Duodenal mucosa (tissue), 2 donors: ENCODE measurements at regions not wholly inside any gene's neighbourhood (a gene's known extent, or its start where the extent isn't known, plus 50 kb on each side); places are given as distances from the start of the nearest gene placed in this dataset.

Experiments used
- H3K27ac ChIP-seq: one replicate; pipeline ENCODE4 v1.7.0; 2013; ENCODE audit warnings: low read depth, low read length
- H3K27me3 ChIP-seq, 2 donors: one replicate each; pipeline ENCODE4 v1.7.0; 2013; ENCODE audit warnings: low read length in 2 of 2, control low read depth in 1 of 2; ENCODE audit not compliant: insufficient read depth in 2 of 2, control insufficient read depth in 1 of 2
- H3K36me3 ChIP-seq, 2 donors: one replicate each; pipeline ENCODE4 v1.7.0; 2013; ENCODE audit warnings: low read length in 2 of 2, control low read depth in 1 of 2; ENCODE audit not compliant: insufficient read depth in 2 of 2, control insufficient read depth in 1 of 2
- H3K4me1 ChIP-seq, 2 donors: one replicate each; pipeline ENCODE4 v1.7.0; 2013; ENCODE audit warnings: low read length in 2 of 2, control low read depth in 1 of 2; ENCODE audit not compliant: insufficient read depth in 2 of 2, control insufficient read depth in 1 of 2
- H3K4me3 ChIP-seq, 2 donors: one replicate each; pipeline ENCODE4 v1.7.0; 2013; ENCODE audit warnings: low read length in 2 of 2, low read depth in 1 of 2
- H3K9ac ChIP-seq, 2 donors: one replicate each; pipeline ENCODE4 v1.7.0; 2013; ENCODE audit warnings: low read length in 2 of 2, low read depth in 1 of 2
- H3K9me3 ChIP-seq, 2 donors: one replicate each; pipeline ENCODE4 v1.7.0; 2013; ENCODE audit warnings: low read length in 2 of 2, control low read depth in 1 of 2; ENCODE audit not compliant: control insufficient read depth in 1 of 2

DNA sequence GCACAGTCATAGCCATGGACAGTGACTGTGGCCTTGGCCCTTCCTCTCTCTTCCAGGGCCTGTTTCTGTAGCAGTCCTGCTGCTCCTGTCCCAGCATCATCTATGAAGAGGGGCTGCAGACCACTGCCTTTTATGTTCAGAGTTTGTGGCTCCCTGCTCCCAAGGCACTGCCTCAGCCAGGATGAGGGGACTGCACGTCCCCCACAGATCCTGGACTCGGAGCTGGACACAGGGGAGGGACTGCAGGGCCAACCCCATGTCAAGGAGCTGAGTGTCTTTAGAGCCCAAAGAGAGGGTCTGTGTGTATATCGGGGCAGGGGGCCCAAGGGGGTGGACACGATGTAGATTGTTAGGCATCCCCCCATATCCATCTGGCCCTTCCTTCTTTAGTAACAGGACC lies 60.6 kb upstream of the DIO3 start:
- Histone ChIP-seq H3K27me3 (no peaks in the 10 kb centered on the region), H3K36me3 (no peaks in the 10 kb centered on the region), H3K9ac (no peak overlapping the region), H3K27ac (no peak overlapping the region), H3K4me3 (no peak overlapping the region), H3K9me3 (peaks cover 0 to 5% of the 10 kb centered on the region in 2 donors), H3K4me1 (no peaks in the 10 kb centered on the region)

DNA sequence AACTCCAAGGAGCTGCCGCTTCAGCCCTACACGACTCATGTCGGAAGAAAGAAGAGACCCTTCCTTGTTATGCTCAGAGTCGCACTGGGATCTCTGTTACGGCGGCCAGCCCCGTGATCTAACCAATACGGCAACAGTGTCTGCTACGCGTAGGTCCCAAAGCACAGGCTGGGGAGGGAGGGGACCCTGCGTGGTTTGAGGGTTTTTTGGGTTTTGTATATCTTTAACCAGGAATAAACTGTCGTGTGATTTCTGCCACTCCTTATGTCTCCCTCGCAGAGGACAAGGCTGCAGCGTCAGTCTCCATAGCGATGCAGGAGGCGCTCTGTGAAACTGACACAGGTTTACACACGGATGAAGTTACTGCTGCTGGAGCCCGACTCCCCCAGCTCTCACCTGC lies 60.0 kb upstream of the DIO3 start:
- Histone ChIP-seq H3K9ac (no peak overlapping the region), H3K36me3 (no peaks in the 10 kb centered on the region), H3K4me3 (no peak overlapping the region), H3K9me3 (peaks cover 0 to 5% of the 10 kb centered on the region in 2 donors), H3K4me1 (no peaks in the 10 kb centered on the region), H3K27ac (no peak overlapping the region), H3K27me3 (no peaks in the 10 kb centered on the region)

DNA sequence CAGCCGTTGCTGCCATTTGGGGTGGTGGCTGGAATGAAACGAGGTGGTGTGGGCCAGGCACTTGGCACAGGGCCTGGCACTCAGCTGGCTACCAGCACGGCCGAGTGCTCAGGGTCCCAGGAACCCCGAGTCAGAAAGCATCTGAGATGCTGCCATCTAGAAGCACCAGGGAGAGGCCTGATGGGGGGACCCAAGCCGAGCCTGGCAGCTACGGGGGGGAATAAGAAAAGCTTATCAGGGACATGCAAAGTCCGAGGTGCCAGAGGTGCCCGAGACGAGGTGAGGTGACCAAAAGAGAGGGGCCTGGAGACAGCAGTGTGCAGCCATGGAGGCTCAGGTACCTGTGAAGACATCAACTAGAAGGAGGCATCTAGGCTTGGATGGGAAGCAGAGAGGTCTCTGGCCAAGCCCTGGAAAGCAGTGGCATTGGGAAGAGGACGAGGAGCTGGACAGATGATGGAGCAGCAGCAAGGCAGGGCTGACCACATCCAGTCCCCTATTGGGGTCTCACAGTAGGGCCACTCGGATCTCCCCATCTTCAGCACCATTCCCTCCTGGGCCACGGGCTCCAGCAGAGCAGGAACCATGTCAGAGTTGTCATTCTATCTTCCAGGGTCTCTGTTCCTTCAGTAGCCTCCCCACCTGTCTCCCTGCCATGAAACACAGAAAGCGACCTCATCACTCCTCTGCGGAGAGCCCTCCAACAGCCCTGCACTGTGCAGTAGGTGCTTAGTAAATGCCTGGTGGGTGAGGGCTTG lies 59.3 kb upstream of the DIO3 start:
- H3K27ac ChIP-seq: no peak overlapping the region
- H3K9me3 ChIP-seq: peaks cover 0 to 5% of the 10 kb centered on the region in 2 donors
- H3K4me1 ChIP-seq: no peaks in the 10 kb centered on the region
- H3K27me3 ChIP-seq: no peaks in the 10 kb centered on the region
- no peaks in the 10 kb centered on the region for H3K36me3 ChIP-seq
- no peak overlapping the region for H3K9ac ChIP-seq
- no peak overlapping the region for H3K4me3 ChIP-seq

DNA sequence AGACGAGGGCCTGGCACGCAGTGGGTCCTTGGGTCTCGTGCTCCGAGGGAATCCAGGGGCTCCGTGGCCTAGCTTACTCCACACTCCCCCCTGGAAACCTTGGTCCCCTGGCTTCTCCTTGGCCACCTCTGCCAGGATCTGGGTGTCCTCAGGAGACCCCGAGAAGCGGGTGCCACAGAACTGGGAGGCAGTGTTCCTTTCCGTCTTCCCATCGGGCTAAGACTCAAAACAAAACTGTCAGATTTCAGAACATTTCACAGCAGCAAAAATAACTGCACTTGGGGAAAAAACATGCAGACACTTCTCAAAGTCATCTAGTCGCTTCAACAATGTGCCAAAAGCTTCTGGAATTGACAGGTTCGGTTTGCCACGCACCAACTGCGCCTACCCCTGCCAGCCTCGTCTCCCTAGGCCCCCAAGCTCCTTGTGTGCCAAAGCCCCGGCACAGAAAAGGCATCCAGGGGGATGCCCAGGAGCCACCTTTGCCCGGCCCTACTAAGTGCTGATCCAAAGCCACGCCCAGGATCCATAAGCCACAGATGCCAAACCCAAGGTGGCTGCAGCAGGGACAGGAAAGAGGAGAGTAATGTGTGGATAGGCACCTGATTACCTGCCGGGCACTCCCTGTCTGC lies 58.4 kb upstream of the DIO3 start:
- H3K4me1 ChIP-seq: no peaks in the 10 kb centered on the region
- no peaks in the 10 kb centered on the region for H3K36me3 ChIP-seq
- H3K27ac ChIP-seq: no peak overlapping the region

DNA sequence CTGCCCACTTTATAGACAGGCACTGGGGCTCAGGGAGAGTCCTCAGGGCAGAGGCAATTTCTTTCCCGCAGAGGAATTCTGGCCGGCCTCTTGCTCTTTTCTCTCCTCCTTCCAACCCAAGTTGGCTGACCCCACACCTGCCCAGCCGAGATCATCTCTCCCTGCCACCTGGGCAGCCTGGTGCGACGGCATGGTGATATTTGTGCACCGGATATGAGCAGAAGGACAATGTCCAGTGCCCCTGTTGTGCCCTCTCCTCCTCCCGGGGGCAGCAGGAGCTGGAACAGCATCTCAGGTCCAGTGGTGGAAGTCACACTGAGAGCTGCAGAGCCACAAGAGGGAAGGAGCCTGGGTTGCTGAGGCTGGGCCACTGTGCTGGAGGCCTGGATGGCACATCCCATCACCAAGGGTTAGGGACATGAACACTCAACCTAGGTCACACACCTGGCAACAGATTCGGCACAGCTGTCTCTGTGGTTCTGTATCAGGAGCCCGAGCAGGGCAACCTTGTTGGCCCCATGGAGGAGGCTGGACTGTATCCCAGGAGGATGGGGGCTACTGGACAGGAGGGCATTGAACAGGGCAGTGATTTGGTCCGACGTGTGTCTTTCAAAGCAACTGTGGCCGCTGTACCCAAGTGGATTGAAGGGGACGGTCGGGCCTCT lies 57.7 kb upstream of the DIO3 start:
- H3K27me3 ChIP-seq: no peaks in the 10 kb centered on the region

More for the DNA sequence above, 58.4 kb upstream of the DIO3 start:
- Histone ChIP-seq H3K9me3 (peaks cover 0 to 5% of the 10 kb centered on the region in 2 donors), H3K9ac (no peak overlapping the region), H3K4me3 (no peak overlapping the region), H3K27me3 (no peaks in the 10 kb centered on the region)

DNA sequence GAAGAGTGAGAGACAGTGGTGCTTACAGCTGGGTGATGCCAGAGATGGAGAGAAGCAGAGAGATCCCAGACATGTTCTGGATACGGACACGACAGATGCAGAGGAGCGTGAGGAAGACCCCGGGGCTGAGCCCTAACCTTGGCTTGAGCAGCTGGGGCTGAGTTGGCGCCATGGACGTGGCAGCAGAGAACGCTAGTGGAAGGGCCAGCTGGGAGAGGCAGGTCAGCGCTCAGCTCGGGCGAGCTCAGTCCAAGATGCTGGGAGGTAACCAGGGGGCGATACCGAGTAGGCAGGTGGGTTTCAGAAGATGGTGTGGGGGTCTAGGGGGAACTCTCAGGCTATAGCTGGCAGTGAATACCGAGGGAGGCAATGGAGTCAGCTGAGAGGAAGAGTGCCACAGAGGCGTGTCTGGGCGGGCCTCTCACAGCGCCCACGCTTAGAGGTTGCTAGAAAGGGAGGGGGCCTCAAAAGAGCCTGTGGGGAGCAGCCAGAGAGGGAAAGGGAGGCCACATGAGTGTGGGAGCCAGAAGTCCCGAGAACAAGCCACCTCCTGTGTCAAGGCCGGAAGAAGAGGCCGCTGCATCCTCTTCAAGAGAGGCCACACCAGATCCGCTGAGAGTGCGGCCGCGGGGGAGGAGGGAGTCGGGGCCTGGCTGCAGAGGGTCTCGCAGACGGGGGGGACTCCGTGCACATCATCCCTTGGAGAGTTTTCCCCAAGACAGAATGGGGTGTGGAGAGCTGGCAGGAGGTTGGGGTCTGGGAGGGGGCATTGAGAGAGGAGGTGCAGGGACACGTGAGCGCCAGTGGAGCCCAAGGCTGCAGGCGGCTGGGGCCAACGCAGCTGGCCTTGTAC lies 57.0 kb upstream of the DIO3 start:
- Histone ChIP-seq H3K9ac (no peak overlapping the region), H3K36me3 (no peaks in the 10 kb centered on the region), H3K4me1 (no peaks in the 10 kb centered on the region), H3K4me3 (no peak overlapping the region), H3K27me3 (no peaks in the 10 kb centered on the region), H3K9me3 (peaks cover 0 to 5% of the 10 kb centered on the region in 2 donors), H3K27ac (no peak overlapping the region)

More for the DNA sequence above, 57.7 kb upstream of the DIO3 start:
- Histone ChIP-seq H3K4me1 (no peaks in the 10 kb centered on the region), H3K36me3 (no peaks in the 10 kb centered on the region), H3K27ac (no peak overlapping the region), H3K9ac (no peak overlapping the region), H3K9me3 (peaks cover 0 to 5% of the 10 kb centered on the region in 2 donors), H3K4me3 (no peak overlapping the region)

DNA sequence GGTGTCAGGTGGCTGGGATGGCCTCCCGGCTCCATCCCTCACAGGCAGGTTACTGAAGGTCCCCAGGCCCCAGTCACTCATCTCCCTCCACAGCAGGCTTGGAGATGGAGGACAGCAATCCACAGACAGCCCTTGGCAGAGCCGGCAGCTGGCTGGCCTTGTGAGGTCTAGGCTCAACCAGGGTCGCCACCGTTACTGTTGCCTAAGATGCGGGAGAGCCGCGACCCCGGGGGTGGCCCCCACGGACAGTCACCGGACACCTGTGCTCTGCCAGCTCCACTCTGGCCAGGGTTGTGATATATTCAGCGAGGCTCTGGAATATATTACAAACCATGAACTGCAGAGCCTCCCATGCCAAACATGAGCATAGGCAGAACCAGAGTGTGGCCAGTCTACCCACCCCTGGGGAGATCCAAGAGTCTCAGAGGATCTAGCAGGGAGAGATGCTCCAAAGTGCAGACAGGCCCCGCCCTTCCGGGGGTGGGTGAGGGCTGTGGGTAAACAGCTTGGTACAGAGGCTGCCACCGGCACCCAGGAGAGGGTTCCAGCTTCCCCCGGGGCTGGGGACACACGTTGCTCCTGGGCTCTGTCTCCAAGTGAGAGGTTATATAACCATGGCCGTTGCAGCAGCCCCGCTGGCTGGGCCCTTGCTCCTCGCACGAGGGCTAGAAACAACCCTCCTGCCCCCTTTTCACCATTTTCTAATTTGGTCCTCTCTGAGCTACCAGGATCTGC lies 55.9 kb upstream of the DIO3 start:
- H3K9ac ChIP-seq: no peak overlapping the region
- peaks cover 0 to 5% of the 10 kb centered on the region in 2 donors for H3K9me3 ChIP-seq
- H3K4me1 ChIP-seq: no peaks in the 10 kb centered on the region
- no peaks in the 10 kb centered on the region for H3K27me3 ChIP-seq
- no peaks in the 10 kb centered on the region for H3K36me3 ChIP-seq
- no peak overlapping the region for H3K27ac ChIP-seq
- H3K4me3 ChIP-seq: no peak overlapping the region

DNA sequence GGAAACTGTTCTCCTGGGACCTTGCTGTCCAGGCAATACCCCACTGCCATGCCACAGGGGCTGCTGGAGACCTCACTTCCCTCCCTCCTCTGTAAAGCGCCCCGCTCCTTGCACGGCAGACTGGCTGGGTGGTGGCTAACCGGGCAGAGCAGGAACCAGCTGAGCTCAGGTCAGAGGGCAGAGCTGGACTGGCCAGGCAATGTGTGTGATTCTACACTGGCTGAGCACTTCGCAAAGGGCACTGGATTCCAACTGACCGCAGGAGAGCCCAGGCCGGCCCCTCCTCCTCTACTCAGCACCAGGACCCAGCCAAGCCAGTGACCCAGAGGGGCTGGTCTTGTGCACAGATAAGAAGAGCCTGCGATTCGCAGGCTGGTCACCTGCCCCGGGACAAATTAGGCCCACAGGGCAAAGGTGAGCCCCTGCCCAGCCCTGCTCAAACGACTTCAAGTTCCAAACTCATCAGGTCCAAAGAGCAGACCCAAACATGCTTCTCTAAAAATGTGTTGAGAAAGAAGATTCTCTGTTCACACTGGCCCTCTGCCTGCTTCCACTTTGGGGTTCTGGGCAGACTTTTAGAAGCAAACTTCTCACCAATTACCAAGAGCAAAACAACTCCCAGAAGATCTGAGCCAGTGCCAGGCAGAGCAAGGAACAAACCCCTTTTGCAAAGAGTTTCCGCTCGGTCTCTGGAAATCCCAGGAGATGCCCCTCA lies 54.9 kb upstream of the DIO3 start:
- Histone ChIP-seq H3K9me3 (peaks cover 0 to 5% of the 10 kb centered on the region in 2 donors), H3K9ac (no peak overlapping the region), H3K27ac (no peak overlapping the region), H3K27me3 (no peaks in the 10 kb centered on the region), H3K4me3 (no peak overlapping the region), H3K36me3 (no peaks in the 10 kb centered on the region), H3K4me1 (no peaks in the 10 kb centered on the region)
